GM19328 (cell line): ENCODE measurements at regions not wholly inside any gene's neighbourhood (a gene's known extent, or its start where the extent isn't known, plus 50 kb on each side); places are given as distances from the start of the nearest gene placed in this dataset.

ENCODE experiments used
- ATAC-seq: cut with Tn5 transposase; IDR thresholded peaks from one replicate; pipeline ENCODE4 v1.9.1; 2021; ENCODE audit warnings: mild to moderate bottlenecking, moderate library complexity; ENCODE audit not compliant: unreplicated experiment

DNA sequence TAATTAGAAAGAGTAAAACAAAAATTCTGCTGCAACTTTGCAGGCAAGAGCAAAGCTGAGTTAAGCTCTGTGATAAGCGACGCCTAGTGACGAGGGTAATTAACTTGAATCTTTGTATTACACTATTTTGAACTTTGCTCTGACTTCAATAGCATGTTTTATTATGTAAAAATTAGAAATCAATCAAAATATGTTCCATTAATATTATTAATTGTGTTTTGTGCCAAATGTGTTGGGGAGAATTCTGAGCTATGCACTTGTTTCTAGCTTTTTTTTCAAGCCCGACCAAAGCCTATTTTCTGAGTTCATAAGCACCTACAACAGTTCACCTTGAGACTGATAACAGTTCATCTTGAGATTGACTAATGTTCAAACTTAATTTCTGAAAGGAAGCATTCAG, 90.1 kb upstream of the PDE3A start:
- no peak for ATAC-seq

DNA sequence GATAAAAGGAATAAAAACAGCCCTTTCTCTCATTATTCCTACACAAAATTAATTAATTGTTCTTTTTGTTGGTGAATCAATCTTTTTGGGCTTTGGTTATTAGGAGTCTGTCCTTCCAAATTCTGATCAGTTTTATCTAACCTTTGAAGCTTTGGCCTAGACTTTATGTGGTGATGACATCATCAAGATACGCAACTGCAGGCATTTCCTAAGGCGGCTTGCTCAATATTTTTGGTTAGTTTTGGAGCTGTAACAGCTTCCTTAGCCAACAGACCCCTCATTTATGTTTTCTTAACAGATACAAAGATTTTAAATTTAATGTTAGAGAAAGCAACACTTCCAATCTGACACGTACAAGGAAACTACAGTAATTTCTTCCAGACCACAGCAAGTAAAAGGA, 87.8 kb upstream of the PDE3A start:
- ATAC-seq, result no peak

DNA sequence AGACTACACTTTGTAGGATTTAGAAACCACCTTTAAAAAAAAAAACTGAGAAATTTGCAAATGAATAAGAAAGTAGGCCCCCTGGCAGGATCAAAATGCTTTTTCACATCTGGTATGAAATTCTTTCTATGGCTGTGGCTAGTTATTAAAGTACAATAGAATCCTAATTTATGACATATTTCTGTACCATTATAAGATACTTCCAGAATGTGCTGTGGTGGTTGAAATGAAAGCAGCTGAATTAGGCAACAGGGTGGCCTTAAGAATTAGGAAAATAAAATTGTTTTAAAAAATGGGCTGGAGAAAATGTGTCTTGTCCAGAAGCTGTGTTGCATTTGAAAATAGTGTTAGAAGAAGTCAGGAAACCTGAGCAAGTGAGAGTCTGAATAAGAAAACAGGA, 85.9 kb upstream of the PDE3A start:
- ATAC-seq, result no peak

DNA sequence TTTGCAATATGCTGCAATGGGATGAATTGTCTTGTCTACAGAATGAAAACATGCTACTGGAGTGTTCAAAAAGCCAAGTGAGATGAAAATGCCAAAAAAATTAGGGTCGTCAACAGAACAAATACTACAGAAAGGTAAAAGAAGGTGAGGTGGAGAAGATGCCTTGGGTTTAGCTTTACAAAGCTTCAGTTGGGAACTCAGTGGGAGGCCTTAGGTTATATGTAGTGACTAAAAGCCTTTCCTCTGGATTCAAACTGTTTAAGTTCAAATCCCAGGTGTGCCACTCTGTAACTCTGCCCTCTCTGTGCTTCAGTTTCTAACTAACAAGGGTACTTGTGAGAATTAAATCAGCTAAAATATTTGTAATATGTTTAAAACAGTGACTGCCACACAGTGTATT, 84.9 kb upstream of the PDE3A start:
- no peak for ATAC-seq

DNA sequence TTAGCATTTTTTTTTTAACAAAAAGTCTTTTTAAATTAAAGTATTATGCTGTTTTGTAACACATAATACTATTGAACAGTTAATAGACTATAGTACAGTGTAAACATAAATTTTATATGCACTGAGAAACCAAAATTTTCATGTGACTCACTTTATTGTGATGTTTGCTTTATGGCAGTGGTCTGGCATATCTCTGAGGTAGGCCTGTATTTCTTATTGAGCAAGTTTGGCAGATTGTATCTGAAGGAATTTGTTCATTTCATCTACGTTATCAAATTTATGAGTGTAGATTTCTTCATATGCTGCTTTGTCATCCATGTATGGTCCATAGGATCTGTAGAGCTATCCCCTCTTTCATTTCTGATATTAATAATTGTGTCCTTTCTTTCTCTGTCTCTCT, 78.8 kb upstream of the PDE3A start:
- ATAC-seq, result no peak

DNA sequence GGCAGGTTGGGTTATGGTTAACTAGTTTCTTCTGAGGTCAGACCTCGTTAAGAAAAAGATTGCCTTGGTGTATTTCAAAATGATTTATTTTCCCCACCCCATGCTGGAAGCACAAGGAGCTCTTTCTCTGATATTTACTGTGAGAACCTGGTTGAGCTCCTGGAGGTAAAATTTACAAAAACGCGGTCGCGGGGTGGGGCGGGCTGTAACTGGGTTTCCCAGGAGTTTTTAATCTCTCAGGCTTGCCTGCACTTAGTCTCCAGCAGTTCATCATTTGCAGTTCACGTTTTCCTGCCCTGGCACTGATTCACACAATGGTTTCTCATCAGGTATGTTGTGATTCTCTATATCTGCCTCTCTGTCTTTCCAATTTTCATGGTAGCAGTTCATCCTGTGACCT, 67.9 kb upstream of the PDE3A start:
- ATAC-seq, result no peak

DNA sequence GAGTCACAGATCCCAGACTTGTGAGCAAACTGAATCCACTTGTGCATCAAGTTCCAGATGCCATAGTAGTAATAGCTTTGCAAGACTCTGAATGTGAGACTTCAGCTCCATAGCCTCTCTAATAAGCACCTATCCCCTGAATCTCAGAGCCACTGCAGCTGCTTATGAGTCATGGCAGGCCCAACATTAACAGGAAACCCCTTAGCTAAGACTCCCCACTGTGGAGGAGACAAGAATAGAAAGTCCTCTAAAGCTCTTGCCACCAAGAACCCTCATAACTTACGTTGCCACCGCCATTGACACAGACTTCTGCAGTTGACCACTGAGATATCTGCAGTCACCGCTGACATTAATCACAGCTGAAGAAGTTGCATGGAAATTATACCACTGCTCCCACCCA, 62.9 kb upstream of the PDE3A start:
- no peak for ATAC-seq

DNA sequence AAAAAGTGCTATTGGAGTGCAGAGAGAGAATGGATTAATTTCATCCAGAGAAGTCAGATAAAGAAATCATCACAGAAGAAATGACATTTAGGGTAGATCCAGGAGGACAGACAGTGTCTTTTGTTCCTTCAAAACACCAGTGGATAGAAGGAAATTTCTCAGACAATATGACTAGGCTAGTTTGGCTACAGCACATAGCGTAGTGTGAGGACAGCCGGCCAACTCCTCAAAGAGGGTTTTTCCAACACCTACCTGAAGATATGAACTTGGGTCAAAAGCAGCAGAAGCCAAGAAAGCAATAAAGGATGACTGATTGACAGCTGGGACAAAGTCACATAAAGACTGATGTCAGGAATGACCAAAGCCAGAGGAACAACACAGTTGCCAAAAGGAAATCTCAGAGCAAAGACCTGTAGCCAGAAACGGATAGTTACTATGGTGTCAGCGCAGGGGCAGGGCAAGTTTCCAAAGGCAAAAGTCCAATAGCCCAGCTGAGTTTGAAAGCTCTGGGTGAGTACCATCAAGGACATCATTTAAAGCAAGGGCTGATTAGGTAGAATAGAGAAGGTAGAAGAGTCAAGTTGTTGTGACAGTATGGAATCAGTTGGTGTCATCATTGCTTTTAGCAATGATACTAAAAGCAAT, 58.7 kb upstream of the PDE3A start:
- ATAC-seq, result no peak

DNA sequence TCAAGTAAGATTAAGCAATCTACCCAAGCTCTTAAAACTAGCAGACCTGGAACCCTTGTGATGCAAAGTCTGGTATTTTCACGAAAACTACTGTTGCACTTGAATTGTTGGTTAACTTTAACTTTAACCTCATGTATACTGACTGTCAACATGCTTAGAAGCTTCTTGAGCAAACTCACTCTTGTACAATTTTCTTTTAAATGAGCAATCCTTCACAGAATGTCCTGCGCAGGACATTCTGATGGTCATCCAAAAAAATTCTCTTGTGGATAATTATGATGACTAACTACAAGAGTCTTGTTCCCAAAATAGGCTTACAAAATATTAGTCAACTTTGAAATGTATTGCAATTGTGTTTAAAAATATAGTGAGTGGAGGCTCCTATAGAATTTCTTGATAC, 54.0 kb upstream of the PDE3A start:
- ATAC-seq, result no peak

DNA sequence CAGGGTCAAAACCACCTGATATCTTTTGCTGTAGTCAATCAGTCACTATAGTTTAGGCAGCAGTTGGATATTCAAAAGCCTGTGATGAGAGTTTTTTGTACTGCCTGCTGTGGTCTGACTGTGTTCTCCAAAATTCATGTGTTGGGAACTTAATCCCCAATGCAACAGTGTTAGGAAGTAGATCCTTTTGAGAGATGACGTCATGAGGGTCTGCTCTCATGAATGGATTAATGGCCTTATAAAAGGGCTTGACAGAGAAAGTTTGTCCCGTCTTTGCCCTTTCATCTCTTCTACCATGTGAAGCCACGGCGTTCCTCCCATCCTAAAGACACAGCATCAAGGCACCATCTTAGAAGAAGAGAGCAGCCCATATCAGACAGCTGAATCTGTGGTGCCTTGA, 50.8 kb upstream of the PDE3A start:
- ATAC-seq, result no peak
